HepG2 (cell line): ENCODE measurements at regions not wholly inside any gene's neighbourhood (a gene's known extent, or its start where the extent isn't known, plus 50 kb on each side); places are given as distances from the start of the nearest gene placed in this dataset.

ENCODE experiments used
- CCDC6 ChIP-seq: sonication (generic); formaldehyde crosslinking; IDR thresholded peaks from 2 replicates; pipeline ENCODE4 v1.8.1; 2022; ENCODE audit warnings: mild to moderate bottlenecking, missing genetic modification reagents, moderate library complexity
- FOXJ3 ChIP-seq: sonication (generic); formaldehyde crosslinking; IDR thresholded peaks from 2 replicates; pipeline ENCODE4 v1.4.0; 2020; ENCODE audit warnings: missing genetic modification reagents, mild to moderate bottlenecking, borderline replicate concordance
- HNF4A ChIP-seq: sonication (generic); formaldehyde crosslinking; IDR thresholded peaks from 2 replicates; pipeline ENCODE4 v1.4.0; 2020; ENCODE audit warnings: missing genetic modification reagents
- JUND ChIP-seq: sonication (generic); formaldehyde crosslinking; IDR thresholded peaks from 2 replicates; pipeline ENCODE4 v1.8.0; 2022; ENCODE audit warnings: mild to moderate bottlenecking, missing genetic modification reagents
- MIXL1 ChIP-seq: IDR thresholded peaks from 2 replicates; pipeline ENCODE4 v1.6.1; 2016
- NCOR1 ChIP-seq: fragments of 200-600 bp; sonication (generic); IDR thresholded peaks from 2 replicates; pipeline ENCODE4 v1.7.0; 2017; ENCODE audit warnings: antibody characterized with exemption, low read length, borderline replicate concordance
- RARA ChIP-seq: IDR thresholded peaks from 2 replicates; pipeline ENCODE4 v1.6.1; 2016; ENCODE audit warnings: missing genetic modification reagents, missing compliant biosample characterization
- RELA ChIP-seq: sonication (generic); formaldehyde crosslinking; IDR thresholded peaks from 2 replicates; pipeline ENCODE4 v1.4.0; 2020; ENCODE audit warnings: missing genetic modification reagents
- RXRB ChIP-seq: IDR thresholded peaks from 2 replicates; pipeline ENCODE4 v1.6.1; 2016; ENCODE audit warnings: borderline replicate concordance, missing genetic modification reagents, missing compliant biosample characterization
- SP5 ChIP-seq: IDR thresholded peaks from 2 replicates; pipeline ENCODE4 v1.6.1; 2016; ENCODE audit warnings: low read depth, borderline replicate concordance
- SRSF9 ChIP-seq: fragments of 200-400 bp; formaldehyde crosslinking; IDR thresholded peaks from 2 replicates; pipeline ENCODE4 v1.6.1; 2018; ENCODE audit warnings: borderline replicate concordance, mild to moderate bottlenecking, low read depth, low read length; ENCODE audit not compliant: insufficient read depth, poor library complexity, severe bottlenecking
- ZNF749 ChIP-seq: sonication (generic); formaldehyde crosslinking; IDR thresholded peaks from 2 replicates; pipeline ENCODE4 v1.8.0; 2022; ENCODE audit warnings: mild to moderate bottlenecking, missing genetic modification reagents, moderate library complexity, borderline replicate concordance
- TF ChIP-seq, protein P1 (sequence below): sonication (generic); formaldehyde crosslinking; IDR thresholded peaks from 2 replicates; pipeline ENCODE4 v1.4.0; 2020; ENCODE audit warnings: mild to moderate bottlenecking, missing genetic modification reagents
- TF ChIP-seq, protein P2 (sequence below): sonication (generic); formaldehyde crosslinking; IDR thresholded peaks from 2 replicates; pipeline ENCODE4 v1.5.1; 2020; ENCODE audit warnings: mild to moderate bottlenecking, moderate library complexity, missing genetic modification reagents
- TF ChIP-seq, protein P3 (sequence below): sonication (generic); formaldehyde crosslinking; IDR thresholded peaks from 2 replicates; pipeline ENCODE4 v1.8.0; 2022; ENCODE audit warnings: low read depth, missing genetic modification reagents
- TF ChIP-seq, protein P4 (sequence below): conservative IDR thresholded peaks from 2 replicates; pipeline ENCODE4 v1.6.1; 2018; ENCODE audit warnings: missing genetic modification reagents
- TF ChIP-seq, protein P5 (sequence below): sonication (generic); formaldehyde crosslinking; IDR thresholded peaks from 2 replicates; pipeline ENCODE4 v1.8.0; 2022; ENCODE audit warnings: missing genetic modification reagents, mild to moderate bottlenecking, inconsistent platforms, borderline replicate concordance
- TF ChIP-seq, protein P6 (sequence below): sonication (generic); formaldehyde crosslinking; IDR thresholded peaks from 2 replicates; pipeline ENCODE4 v1.4.0; 2020; ENCODE audit warnings: missing genetic modification reagents
- TF ChIP-seq, protein P7 (sequence below): sonication (generic); formaldehyde crosslinking; conservative IDR thresholded peaks from 2 replicates; pipeline ENCODE4 v1.4.0; 2020; ENCODE audit warnings: missing genetic modification reagents

DNA sequence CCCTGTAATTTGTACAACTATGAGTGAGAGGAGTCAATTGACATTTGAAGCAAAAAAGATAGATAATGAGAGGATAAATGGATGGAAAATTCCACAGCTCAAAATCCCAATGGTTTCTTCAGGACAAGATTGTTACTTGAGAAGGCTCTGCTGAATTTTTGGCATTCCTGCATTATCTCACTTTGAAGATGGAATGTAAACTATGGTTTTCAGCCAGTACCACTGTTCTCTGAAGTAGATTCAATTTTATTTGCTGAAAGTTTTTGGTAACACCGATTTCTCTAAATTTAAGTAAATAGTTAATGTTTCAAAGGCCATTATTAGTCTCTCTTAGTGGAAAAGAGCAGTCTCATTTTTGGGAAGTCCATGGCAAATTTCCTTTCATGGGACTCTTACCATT, 121.9 kb upstream of the SLC38A2 start (continued):
- TF ChIP-seq, protein P1, sequence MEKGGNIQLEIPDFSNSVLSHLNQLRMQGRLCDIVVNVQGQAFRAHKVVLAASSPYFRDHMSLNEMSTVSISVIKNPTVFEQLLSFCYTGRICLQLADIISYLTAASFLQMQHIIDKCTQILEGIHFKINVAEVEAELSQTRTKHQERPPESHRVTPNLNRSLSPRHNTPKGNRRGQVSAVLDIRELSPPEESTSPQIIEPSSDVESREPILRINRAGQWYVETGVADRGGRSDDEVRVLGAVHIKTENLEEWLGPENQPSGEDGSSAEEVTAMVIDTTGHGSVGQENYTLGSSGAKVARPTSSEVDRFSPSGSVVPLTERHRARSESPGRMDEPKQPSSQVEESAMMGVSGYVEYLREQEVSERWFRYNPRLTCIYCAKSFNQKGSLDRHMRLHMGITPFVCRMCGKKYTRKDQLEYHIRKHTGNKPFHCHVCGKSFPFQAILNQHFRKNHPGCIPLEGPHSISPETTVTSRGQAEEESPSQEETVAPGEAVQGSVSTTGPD (CRISPR knock-in tag), result peak; percentile 79
- TF ChIP-seq, protein P2, sequence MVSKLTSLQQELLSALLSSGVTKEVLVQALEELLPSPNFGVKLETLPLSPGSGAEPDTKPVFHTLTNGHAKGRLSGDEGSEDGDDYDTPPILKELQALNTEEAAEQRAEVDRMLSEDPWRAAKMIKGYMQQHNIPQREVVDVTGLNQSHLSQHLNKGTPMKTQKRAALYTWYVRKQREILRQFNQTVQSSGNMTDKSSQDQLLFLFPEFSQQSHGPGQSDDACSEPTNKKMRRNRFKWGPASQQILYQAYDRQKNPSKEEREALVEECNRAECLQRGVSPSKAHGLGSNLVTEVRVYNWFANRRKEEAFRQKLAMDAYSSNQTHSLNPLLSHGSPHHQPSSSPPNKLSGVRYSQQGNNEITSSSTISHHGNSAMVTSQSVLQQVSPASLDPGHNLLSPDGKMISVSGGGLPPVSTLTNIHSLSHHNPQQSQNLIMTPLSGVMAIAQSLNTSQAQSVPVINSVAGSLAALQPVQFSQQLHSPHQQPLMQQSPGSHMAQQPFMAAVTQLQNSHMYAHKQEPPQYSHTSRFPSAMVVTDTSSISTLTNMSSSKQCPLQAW (CRISPR knock-in tag), result no peak
- TF ChIP-seq MIXL1 (CRISPR knock-in tag), result peak; percentile 66; the same call in 1 of the 2 replicates
- TF ChIP-seq RXRB, result peak; percentile 61; the same call in 1 of the 2 replicates
- TF ChIP-seq SRSF9, result no peak
- peak; percentile 78 for TF ChIP-seq RARA (CRISPR knock-in tag)
- TF ChIP-seq, protein P3, sequence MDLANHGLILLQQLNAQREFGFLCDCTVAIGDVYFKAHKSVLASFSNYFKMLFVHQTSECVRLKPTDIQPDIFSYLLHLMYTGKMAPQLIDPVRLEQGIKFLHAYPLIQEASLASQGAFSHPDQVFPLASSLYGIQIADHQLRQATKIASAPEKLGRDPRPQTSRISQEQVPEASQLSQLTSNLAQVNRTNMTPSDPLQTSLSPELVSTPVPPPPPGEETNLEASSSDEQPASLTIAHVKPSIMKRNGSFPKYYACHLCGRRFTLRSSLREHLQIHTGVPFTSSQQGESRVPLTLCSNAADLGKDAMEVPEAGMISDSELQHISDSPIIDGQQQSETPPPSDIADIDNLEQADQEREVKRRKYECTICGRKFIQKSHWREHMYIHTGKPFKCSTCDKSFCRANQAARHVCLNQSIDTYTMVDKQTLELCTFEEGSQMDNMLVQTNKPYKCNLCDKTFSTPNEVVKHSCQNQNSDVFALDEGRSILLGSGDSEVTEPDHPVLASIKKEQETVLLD, result no peak
- TF ChIP-seq CCDC6 (CRISPR knock-in tag), result peak; percentile 55; the same call in 1 of the 2 replicates
- TF ChIP-seq, protein P4, sequence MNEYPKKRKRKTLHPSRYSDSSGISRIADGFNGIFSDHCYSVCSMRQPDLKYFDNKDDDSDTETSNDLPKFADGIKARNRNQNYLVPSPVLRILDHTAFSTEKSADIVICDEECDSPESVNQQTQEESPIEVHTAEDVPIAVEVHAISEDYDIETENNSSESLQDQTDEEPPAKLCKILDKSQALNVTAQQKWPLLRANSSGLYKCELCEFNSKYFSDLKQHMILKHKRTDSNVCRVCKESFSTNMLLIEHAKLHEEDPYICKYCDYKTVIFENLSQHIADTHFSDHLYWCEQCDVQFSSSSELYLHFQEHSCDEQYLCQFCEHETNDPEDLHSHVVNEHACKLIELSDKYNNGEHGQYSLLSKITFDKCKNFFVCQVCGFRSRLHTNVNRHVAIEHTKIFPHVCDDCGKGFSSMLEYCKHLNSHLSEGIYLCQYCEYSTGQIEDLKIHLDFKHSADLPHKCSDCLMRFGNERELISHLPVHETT, result no peak
- TF ChIP-seq SP5, result 0 out of 2 replicates have a peak, but pooled peaks have one; percentile 19
- TF ChIP-seq JUND (CRISPR knock-in tag), result no peak
- TF ChIP-seq HNF4A, result peak; percentile 61
- no peak for TF ChIP-seq RELA (CRISPR knock-in tag)
- TF ChIP-seq ZNF749 (CRISPR knock-in tag), result no peak
- peak; percentile 46; the same call in 1 of the 2 replicates for TF ChIP-seq FOXJ3 (CRISPR knock-in tag)
- peak; percentile 17; the same call in 1 of the 2 replicates for TF ChIP-seq NCOR1
- TF ChIP-seq, protein P5, sequence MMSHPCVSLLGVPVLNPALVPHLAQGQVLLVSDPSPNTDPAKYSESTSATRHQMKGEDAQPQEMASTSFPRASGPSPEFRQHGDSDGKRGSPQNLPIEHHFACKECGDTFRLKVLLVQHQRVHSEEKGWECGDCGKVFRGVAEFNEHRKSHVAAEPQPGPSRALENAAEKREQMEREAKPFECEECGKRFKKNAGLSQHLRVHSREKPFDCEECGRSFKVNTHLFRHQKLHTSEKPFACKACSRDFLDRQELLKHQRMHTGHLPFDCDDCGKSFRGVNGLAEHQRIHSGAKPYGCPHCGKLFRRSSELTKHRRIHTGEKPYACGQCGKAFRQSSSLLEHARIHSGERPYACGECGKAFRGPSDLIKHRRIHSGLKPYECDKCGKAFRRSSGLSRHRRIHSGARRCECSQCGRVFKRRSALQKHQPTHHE, result no peak
- TF ChIP-seq, protein P6, sequence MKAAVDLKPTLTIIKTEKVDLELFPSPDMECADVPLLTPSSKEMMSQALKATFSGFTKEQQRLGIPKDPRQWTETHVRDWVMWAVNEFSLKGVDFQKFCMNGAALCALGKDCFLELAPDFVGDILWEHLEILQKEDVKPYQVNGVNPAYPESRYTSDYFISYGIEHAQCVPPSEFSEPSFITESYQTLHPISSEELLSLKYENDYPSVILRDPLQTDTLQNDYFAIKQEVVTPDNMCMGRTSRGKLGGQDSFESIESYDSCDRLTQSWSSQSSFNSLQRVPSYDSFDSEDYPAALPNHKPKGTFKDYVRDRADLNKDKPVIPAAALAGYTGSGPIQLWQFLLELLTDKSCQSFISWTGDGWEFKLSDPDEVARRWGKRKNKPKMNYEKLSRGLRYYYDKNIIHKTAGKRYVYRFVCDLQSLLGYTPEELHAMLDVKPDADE (CRISPR knock-in tag), result no peak
- TF ChIP-seq, protein P7, sequence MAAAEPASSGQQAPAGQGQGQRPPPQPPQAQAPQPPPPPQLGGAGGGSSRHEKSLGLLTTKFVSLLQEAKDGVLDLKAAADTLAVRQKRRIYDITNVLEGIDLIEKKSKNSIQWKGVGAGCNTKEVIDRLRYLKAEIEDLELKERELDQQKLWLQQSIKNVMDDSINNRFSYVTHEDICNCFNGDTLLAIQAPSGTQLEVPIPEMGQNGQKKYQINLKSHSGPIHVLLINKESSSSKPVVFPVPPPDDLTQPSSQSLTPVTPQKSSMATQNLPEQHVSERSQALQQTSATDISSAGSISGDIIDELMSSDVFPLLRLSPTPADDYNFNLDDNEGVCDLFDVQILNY (CRISPR knock-in tag), result no peak
